ENCODE measurements at regions not wholly inside any gene's neighbourhood (a gene's known extent, or its start where the extent isn't known, plus 50 kb on each side); places are given as distances from the start of the nearest gene placed in this dataset.

DNA sequence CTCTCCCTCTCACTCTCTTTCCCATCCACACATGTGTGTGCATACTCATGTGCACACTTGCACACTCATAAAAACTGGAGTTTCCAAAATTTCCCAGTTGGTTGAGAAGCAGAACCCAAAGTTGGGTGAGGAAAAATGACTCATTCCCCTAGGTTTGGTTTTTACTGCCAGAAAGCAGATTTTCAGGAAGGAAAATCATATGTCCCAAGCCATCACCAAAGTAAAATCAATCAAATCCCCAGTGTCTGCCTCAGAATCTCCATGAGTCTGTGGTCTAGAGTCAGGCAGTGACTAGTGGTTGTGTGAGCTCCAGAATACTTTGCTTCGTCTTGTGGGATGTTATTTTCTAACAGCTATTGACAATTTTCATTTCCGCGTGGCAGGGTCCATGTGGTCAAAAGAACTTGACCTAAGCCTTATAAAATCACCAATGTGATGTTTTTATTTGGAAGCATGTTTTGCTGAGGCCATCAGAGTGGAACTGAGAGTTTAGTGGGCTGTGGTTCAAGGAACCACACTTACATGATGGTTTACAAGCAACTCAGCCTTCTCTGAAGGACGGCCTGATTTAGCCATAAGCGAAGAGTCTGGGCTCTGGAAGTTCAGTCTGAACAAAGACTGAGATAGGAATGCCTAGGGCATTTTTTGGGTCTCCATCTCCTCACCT lies 81.9 kb upstream of the CCN6 start:
- TF ChIP-seq, protein P1, sequence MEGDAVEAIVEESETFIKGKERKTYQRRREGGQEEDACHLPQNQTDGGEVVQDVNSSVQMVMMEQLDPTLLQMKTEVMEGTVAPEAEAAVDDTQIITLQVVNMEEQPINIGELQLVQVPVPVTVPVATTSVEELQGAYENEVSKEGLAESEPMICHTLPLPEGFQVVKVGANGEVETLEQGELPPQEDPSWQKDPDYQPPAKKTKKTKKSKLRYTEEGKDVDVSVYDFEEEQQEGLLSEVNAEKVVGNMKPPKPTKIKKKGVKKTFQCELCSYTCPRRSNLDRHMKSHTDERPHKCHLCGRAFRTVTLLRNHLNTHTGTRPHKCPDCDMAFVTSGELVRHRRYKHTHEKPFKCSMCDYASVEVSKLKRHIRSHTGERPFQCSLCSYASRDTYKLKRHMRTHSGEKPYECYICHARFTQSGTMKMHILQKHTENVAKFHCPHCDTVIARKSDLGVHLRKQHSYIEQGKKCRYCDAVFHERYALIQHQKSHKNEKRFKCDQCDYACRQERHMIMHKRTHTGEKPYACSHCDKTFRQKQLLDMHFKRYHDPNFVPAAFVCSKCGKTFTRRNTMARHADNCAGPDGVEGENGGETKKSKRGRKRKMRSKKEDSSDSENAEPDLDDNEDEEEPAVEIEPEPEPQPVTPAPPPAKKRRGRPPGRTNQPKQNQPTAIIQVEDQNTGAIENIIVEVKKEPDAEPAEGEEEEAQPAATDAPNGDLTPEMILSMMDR (IDR thresholded peaks at IDR 0.05; ENCODE audit: insufficient read depth, low read length): no peak
- H3K4me3 ChIP-seq (ENCODE audit: low read depth, low read length): no peak overlapping the region
- no peak for DNase-seq (ENCODE audit: low read depth)

DNA sequence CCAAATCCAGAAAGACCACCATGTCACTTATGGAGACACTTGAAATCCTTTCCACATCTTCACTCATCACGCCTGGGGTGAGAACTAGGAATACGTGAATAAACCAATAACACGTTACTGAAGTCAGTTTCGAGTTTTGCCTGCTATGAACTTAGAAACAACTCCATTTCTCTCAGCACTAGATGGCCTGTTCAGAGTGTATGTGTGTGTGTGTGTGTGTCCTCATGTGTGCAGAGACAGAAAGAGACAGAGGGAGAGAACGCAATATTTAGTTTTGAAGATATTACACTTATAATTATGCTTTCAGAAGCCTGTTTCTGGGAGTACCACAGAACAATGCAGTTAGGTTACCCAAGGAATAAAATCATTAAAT lies 81.2 kb upstream of the CCN6 start:
- H3K4me3 ChIP-seq (ENCODE audit: low read depth, low read length): no peak overlapping the region
- TF ChIP-seq, protein P1 (IDR thresholded peaks at IDR 0.05; ENCODE audit: insufficient read depth, low read length): no peak
- no peak for DNase-seq (ENCODE audit: low read depth)

DNA sequence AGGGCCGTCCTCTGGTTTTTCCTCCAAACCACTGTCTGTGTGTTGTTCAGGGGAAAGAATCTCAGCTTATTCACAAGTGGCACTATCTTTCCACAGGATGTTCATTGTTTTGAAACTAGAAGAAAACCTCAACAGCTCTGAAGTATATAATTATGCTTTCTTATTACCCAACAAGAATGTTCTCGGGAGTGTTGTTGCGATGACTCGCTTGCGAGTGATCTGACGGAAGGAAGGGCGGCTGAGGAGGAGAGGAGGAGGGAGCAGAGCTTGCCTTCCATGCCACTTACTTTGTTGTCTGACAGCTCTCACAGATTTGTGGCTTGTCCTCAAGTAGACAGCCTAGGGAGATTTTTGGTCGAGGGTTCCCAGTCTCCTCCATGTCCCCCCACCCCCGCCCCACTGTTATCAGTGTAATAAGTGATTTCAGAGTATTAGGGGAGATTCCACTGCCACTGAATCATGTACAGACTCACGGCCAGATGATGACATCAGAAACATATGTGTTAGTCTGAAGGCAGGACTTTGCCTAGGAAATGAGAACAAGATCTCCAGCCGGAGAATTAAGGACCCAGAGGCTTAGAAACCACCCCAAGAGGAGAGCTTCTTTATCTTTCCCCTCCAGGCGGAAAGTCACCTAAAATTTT lies 80.7 kb upstream of the CCN6 start:
- DNase-seq (ENCODE audit: low read depth): peak; percentile 98
- H3K4me3 ChIP-seq (ENCODE audit: low read depth, low read length): peak overlapping the region; percentile 42
- TF ChIP-seq, protein P1 (IDR thresholded peaks at IDR 0.05; ENCODE audit: insufficient read depth, low read length): no peak

DNA sequence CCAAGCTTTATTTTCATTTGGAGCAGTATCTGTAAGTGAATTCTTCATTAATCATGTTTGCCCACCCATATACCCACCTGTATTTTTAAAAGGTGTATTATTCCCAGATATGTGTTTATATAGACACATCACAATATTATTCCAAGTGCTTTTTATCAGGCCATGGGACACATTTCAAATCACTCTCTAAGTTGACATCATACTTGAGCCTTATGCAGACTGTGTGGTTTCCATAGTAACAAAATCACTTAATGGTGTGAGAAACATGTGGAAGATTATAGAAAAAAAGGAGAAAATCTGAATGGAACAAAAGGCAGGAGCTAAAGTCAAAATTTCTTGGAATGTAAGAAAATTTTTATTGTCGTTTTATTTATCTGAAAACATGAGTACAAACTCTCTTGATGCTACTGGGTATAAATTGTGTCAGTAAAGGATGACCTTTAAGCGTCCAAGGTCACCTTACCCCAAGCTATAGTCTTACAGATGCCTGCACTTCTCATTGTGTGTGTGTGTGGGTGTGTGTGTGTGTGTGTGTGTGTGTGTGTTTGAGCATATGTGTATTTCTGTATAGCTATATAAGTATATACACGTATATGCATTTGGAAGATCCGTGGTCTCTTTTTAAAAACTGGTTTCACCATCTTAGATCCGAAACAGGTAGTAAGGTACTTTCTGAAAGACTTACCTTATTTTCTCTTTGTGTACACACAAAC lies 79.8 kb upstream of the CCN6 start:
- peak; percentile 71 for DNase-seq (ENCODE audit: low read depth)
- no peak overlapping the region for H3K4me3 ChIP-seq (ENCODE audit: low read depth, low read length)
- TF ChIP-seq, protein P1 (IDR thresholded peaks at IDR 0.05; ENCODE audit: insufficient read depth, low read length): no peak

DNA sequence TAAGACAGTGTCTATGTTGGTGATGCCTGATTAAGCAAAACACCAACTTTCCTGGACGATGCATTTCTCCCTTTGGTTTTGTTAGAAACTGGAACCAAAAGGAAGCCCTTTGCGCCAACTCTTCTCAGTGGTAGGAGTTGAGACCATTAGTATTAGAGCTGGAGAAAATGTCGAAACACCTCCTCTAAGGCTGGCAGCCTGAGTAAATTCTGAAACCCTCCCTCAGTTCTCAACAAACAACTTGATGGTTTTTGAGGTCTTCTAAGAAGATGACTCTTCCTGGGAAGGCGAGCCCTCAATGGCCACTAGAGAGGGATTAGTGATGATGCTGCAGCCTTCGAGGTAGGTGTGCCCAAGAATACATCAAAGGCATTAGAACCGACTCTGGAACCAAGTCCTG lies 78.4 kb upstream of the CCN6 start:
- H3K4me3 ChIP-seq (ENCODE audit: low read depth, low read length): no peak overlapping the region
- TF ChIP-seq, protein P1 (IDR thresholded peaks at IDR 0.05; ENCODE audit: insufficient read depth, low read length): no peak
- no peak for DNase-seq (ENCODE audit: low read depth)

DNA sequence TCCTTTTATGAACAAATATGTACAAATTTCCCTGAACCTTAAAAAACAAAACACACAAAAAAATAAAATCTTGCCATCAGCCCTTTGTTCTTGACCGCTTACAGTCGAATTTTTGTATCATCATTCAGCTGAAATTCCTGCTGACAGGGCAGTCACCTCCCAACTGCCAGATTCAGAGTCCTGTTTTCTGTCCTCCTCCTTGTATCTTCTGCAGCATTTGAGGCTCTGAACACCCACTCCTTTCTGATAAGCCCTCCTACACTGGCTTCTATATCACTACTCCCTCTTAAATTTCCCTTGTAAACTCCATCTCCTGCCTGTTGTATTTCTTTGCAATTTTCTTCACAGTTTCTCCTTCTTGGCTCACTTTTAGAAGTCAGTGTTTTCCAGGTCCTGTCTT lies 77.8 kb upstream of the CCN6 start:
- no peak overlapping the region for H3K4me3 ChIP-seq (ENCODE audit: low read depth, low read length)
- TF ChIP-seq, protein P1 (IDR thresholded peaks at IDR 0.05; ENCODE audit: insufficient read depth, low read length): no peak
- DNase-seq (ENCODE audit: low read depth): no peak

All from fibroblast of the aortic adventitia (primary cell).